HuH-7 (cell line): ENCODE measurements at regions not wholly inside any gene's neighbourhood (a gene's known extent, or its start where the extent isn't known, plus 50 kb on each side); places are given as distances from the start of the nearest gene placed in this dataset.
A peak's percentile ranks its signal among the peaks of the same experiment; 100 is the strongest.
"Not testable (repeated sequence)": the region's sequence is repeated elsewhere in the genome, so short reads cannot be mapped to it uniquely, and the experiment has no call there.

Experiments
- DNase-seq: peaks from one replicate; pipeline ENCODE4 v3.0.0; 2011; ENCODE audit warnings: low spot score

GRCh38 chr3:74921676-74922075, 307.2 kb upstream of the CNTN3 start:
- no peak for DNase-seq

DNA sequence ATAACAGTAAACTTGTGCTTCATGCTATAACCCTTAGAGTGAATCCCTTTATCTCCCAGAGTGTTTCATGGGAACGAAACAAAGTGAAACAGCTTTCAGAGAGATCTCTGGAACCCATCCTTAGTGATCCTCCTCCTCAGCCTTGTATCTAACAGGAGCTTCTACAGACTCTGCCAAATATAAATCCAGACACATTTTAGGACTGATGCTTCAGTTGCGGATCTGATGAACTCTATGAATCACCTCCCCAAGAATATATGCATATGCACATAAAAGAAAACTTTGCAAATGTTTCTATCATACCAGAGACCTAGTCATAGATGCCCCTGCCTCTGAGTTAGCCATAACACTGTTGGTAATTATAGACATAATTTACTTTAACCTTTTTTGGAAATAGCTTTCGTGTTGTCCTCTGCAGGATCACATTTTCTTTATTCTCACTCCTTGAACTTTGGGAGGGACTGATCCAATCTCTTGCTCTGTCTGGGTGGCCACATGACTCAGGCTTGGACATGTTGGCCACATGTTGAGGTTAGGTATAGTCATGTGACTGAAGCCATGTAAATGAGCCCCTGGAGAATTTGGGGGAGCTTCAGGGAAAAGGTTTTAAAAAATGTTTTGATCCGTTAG, 306.4 kb upstream of the CNTN3 start:
- no peak for DNase-seq

DNA sequence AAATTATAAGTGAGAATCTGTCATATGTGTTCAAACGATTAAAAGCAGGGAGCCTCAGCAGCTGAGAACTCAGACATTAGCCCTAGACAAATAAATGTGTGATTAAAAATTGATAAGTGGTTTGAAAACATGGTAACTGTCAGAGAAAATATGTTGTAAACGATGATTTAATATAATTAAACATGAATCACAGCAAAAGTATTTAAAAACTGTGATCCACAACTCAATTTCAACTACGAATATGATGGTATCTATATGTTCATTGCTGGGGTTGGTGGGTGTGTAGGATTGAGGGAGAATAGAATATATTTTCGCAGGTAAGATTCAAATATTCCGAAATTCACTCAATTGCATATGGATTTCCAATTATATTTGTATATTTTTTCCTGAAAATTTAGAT, 302.2 kb upstream of the CNTN3 start:
- DNase-seq, result no peak

DNA sequence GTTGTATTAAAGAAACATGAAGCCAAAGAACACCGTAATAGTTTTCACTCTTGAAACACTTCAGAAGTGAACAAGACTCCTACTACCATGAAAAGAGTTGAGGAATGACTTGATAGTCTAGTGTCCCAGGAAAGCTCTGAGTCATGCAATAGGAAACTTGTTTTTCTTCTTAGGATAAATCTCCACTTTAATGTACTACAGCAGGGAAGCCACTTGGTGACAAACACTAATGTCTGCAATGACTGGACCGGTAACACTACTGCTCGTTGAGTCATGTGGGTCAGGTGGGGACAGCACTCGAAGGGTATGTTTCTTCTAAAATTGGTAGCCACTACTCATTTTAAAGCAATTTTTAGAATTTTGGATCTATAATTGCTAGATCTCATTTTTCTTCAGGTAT, 291.7 kb upstream of the CNTN3 start:
- no peak for DNase-seq

DNA sequence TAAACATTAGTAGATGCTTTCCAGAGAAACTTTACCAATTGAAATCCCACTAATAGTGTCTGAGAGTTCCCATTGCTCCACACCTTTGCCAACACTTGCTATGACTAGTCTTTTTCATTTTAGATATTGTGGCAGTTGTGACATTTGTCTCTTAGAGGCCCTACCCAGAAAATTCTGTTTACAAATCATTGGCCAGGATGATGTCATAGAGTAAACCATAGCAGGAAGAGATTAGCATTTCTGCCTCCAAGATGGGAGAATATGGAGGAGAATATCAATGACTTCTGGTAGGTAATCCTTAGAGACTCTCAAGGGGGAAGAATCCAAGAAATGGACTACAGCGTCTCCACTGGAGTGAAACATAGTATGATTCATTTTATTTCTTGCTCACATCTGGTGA, 291.0 kb upstream of the CNTN3 start:
- no peak for DNase-seq

GRCh38 chr3:74904646-74905045, 290.2 kb upstream of the CNTN3 start:
- no peak for DNase-seq

GRCh38 chr3:74899796-74900516, 285.5 kb upstream of the CNTN3 start:
- not testable (repeated sequence) for DNase-seq

DNA sequence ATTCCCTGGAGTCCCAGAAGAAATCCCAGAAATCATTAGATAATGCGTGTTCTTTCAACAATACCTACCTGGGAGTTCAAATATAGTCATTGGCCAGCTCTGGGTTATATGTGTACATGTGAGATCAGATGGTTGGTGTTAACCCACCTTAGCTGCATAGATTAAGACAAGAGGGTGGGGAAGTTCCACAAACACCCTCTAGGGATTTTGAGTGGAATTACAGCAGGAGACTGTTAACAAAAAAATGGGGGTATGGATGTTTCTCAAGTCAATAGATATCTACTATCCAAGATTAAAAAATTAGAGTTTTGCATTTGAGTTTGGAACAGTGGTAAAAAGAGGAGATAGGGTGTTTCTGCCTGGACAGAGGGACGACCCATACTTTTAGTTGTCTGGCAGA, 282.5 kb upstream of the CNTN3 start:
- DNase-seq, result peak; percentile 7

- no peak for DNase-seq
Observed at GRCh38 chr3:74891312-74891711, 276.9 kb upstream of the CNTN3 start.

GRCh38 chr3:74883690-74884089, 269.2 kb upstream of the CNTN3 start:
- no peak for DNase-seq

DNA sequence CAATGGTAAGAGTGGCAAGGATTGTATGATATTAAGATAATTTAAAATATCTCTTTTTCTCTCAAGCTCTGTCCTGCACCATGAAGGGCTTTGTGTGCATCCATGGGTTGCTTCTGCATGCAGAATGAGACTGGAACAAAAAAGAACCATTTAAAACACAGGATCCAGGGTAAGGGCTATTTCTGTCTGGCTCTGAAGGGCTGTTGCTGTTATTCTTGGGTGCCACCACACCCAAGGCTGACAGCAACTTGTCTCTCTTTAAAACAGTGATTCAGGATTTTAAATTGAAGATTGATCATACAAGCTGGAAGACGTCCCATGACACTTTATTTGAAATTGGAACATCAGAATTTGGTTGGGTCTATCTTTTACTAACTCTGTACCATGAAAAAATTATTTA, 268.8 kb upstream of the CNTN3 start:
- DNase-seq, result no peak

GRCh38 chr3:74880237-74880636, 265.8 kb upstream of the CNTN3 start:
- DNase-seq, result no peak

- no peak for DNase-seq
Observed at GRCh38 chr3:74866357-74867030, 252.0 kb upstream of the CNTN3 start.

DNA sequence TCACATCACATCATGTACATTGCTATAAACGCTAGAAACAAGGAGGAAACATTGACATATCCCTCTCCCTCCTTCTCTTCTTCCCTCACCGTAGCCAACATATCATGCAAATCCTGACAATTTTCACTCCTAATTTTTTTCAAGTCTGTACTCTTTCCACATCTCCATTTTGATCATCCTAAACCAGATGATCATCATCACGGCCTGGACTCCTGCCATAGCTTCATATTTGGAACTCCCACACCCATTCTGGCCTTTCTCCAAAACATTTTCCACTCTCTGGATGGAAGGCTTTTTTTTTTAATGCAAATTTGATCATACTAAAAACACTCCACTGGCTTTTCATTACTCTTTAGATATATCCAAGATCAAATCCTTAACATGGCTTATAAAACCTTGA, 248.0 kb upstream of the CNTN3 start:
- DNase-seq, result no peak

DNA sequence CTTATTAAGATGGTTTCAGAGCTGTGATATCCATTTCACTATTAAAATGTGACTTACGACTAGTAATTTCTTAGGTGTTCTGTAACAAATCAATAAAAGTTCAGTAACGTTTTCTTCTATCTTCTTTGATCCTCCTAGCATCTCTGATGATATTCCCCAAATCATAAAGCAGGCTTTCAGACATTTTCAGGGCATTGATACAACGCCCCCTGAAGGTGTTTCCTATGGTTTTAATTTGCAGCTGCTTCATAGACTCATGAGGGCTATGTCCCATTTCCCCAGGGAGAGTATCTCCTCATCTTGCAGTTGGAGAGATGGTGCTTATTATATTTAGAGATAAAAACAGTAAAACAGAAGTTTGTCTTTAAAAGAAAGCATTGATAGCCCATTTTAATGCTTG, 246.8 kb upstream of the CNTN3 start:
- no peak for DNase-seq

DNA sequence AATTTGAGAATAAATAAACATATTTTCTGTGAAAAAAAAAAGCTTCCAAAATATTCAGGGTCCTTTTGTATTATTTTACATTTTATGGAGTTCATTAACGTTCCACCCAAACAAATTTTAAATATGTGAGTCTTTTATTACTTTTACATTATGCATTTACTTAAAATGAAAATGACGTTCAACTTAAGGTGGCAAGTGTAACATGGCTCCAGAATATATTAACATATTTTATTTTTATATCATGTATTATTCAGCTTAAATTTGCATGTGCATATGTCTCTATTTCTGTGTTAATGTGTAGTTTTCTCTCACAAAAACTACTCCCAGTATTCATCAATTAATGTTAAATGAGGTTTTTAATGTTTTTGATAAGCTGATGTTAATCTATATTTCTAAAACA, 243.6 kb upstream of the CNTN3 start:
- no peak for DNase-seq

DNA sequence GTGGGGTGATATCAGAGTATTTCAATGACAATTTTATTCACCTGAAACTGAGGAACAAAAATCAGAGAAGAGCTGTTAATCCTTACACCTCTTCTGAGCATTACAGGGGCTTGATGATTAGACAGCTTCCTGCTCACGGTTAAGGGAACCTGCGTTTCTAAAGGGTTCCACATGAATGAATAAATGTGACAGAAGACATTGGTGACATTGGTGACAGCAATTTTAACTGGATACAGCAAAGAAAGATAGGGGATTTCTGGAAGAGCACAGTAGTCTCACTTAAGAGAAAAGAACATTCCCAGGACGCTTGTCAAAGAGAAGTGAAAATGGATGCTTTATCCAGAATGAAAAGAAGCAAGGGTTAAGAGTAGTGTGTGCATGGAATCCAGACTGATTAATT, 235.9 kb upstream of the CNTN3 start:
- DNase-seq, result no peak

GRCh38 chr3:74847093-74847492, 232.6 kb upstream of the CNTN3 start:
- DNase-seq, result no peak

DNA sequence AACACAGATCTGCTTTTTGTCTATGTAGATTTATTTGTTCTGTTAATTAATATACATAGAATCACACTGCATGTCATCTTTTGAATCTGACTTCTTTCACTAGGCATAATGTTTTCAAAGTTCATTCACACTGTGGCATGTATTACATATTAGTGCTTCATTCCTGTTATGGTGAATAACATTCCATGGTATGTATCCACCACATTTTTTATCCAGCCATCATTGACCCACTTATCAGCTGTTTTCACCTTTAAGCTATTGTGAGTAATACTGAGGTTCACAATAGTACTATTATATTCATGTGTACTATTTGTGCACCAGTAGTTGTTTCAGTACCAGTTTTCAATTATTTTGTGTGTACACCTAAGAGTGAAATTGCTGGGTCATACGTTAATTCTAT, 230.6 kb upstream of the CNTN3 start:
- DNase-seq, result no peak

DNA sequence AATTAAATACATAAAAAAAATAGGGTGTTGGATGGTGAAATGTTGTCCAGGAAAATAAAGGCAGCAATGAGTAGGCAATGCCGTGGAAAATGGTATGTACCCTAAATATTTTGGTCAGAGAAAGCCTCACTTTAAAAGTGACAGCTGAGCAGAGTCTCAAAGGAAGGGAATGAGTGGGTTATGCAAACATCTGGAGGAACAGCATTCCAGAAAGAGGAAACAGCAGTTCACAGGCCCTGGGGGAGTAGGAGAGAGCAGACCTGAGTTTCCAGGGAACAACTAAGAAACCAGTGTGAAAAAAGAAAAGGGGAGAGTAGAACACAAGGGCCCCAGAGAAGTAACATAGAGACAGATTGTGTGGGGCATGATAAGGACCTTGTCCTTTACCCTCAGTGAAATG, 230.0 kb upstream of the CNTN3 start:
- DNase-seq, result no peak

- no peak for DNase-seq
Observed at GRCh38 chr3:74842649-74843048, 228.2 kb upstream of the CNTN3 start.

DNA sequence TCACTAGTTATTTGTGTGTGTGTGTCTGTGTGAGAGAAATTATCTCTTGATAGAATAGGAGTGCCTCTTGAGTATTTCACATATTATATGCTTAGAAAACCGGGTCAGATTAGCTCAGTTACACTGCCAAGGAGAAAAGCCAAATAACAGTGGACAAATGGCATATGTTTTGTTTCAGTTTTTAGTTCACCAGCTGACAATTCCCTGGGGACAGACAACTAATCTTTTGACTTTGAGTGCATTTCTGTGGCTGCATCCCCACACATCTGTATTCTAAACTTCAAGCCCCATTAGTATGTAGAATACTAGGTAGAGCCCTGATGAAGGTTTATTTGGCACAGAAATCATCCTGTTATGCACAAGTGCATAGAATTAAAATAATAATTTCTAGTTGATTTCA, 227.7 kb upstream of the CNTN3 start:
- DNase-seq, result no peak

DNA sequence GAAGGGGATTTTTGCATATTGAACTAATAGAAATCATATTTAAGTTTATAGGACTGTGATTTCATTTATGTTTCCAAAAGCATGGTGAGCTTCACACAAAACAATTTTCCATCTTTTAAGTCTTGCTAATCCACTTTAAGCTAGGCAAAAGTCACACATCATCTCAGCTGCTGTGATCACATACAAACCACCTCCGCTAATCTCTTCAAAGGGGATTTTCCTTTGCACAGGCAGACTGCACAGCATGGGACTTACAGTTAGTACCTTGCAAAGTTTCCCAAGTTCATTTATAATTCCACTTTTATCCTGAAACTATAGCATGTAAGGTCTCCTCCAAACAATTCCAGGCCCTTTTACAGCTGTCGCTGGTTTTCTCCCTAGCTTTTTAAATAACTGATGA, 225.1 kb upstream of the CNTN3 start:
- DNase-seq, result no peak

GRCh38 chr3:74832925-74833324, 218.5 kb upstream of the CNTN3 start:
- no peak for DNase-seq
